HEK293T (cell line): ENCODE measurements at regions not wholly inside any gene's neighbourhood (a gene's known extent, or its start where the extent isn't known, plus 50 kb on each side); places are given as distances from the start of the nearest gene placed in this dataset.

ENCODE experiments used
- BHLHE40 ChIP-seq: fragments of 450-650 bp; IDR thresholded peaks from 2 replicates; pipeline ENCODE4 v1.6.1; 2016; ENCODE audit warnings: mild to moderate bottlenecking, moderate library complexity, borderline replicate concordance
- FOXA1 ChIP-seq: fragments of 450-650 bp; IDR thresholded peaks from 2 replicates; pipeline ENCODE4 v1.6.1; 2016; ENCODE audit warnings: mild to moderate bottlenecking
- FOXK2 ChIP-seq: fragments of 450-650 bp; IDR thresholded peaks from 2 replicates; pipeline ENCODE4 v1.6.1; 2016; ENCODE audit warnings: mild to moderate bottlenecking
- FOXM1 ChIP-seq: fragments of 450-650 bp; IDR thresholded peaks from 2 replicates; pipeline ENCODE4 v1.6.1; 2017; ENCODE audit warnings: mild to moderate bottlenecking, borderline replicate concordance
- HDGF ChIP-seq: fragments of 450-650 bp; IDR thresholded peaks from 2 replicates; pipeline ENCODE4 v1.6.1; 2017; ENCODE audit warnings: antibody characterized with exemption, borderline replicate concordance
- LEF1 ChIP-seq: fragments of 450-650 bp; IDR thresholded peaks from 2 replicates; pipeline ENCODE4 v1.6.1; 2017; ENCODE audit warnings: mild to moderate bottlenecking, borderline replicate concordance
- SP1 ChIP-seq: fragments of 450-650 bp; IDR thresholded peaks from 2 replicates; pipeline ENCODE4 v1.6.1; 2017
- SUZ12 ChIP-seq: fragments of 450-650 bp; IDR thresholded peaks from 2 replicates; pipeline ENCODE4 v1.6.1; 2016; ENCODE audit warnings: mild to moderate bottlenecking
- TARDBP ChIP-seq: fragments of 450-650 bp; IDR thresholded peaks from 2 replicates; pipeline ENCODE4 v1.6.1; 2016

- no peak for TF ChIP-seq FOXA1
- no peak for TF ChIP-seq BHLHE40
- no peak for TF ChIP-seq SUZ12
- TF ChIP-seq SP1, result no peak
- TF ChIP-seq TARDBP, result no peak
- no peak for TF ChIP-seq HDGF
- no peak for TF ChIP-seq FOXM1
- TF ChIP-seq FOXK2, result no peak
- TF ChIP-seq LEF1, result no peak
These were observed 100.8 kb downstream of the OR2B2 start for GRCh38 chr6:27811451-27811772.
